Esophagus squamous epithelium (tissue), 4 donors: ENCODE measurements at regions not wholly inside any gene's neighbourhood (a gene's known extent, or its start where the extent isn't known, plus 50 kb on each side); places are given as distances from the start of the nearest gene placed in this dataset.

Source experiments
- POLR2A ChIP-seq, 4 donors: fragments of 450-650 bp; IDR thresholded peaks; one replicate each; pipeline ENCODE4 v1.6.1; 2017; ENCODE audit warnings: antibody characterized with exemption in 4 of 4, mild to moderate bottlenecking in 4 of 4, moderate library complexity in 3 of 4
- TF ChIP-seq, protein P1 (sequence below), 6 experiments: fragments of 450-650 bp in 4 of 6; fragments of 200-600 bp in 2 of 6; sonication (generic) in 2 of 6; IDR thresholded peaks; one replicate each; pipeline ENCODE4 v1.5.1; 2016 to 2019; ENCODE audit warnings: antibody characterized with exemption in 6 of 6, mild to moderate bottlenecking in 4 of 6, moderate library complexity in 4 of 6

DNA sequence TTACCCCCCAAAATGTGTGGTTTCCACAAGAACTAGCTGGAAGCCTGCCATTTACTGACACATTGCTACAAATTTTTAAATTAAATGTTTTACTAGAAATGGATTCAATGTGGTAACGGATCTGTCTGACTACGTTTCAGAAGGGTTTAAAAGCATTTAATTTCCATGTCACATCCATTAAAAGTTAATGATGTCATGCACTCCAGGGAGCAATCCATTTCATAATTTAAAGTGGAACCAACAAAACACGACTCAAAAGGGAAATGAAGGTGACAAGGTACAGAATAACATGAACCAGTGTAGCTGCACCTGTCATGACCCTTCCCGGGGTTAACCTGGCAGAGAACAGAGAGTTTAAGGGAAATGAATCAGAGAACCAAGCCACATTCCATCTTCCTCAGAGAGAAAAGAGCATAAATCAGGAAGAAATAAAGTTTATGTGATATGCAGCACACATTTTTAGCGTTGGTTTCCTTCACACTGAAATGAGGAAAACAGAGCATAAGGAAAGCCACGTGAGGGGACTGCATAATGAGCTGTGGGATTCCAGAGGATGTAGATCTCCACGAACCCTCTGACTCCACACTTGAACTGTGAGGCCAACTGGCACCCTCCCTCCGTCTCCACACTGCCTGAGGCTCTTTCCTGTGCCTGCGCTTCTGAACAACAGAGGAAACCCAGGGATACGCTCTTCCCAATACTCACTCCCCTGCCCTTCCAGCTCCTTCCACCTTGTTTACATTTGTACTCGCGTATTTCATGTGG lies 170.3 kb upstream of the AHI1 start:
- TF ChIP-seq, protein P1, sequence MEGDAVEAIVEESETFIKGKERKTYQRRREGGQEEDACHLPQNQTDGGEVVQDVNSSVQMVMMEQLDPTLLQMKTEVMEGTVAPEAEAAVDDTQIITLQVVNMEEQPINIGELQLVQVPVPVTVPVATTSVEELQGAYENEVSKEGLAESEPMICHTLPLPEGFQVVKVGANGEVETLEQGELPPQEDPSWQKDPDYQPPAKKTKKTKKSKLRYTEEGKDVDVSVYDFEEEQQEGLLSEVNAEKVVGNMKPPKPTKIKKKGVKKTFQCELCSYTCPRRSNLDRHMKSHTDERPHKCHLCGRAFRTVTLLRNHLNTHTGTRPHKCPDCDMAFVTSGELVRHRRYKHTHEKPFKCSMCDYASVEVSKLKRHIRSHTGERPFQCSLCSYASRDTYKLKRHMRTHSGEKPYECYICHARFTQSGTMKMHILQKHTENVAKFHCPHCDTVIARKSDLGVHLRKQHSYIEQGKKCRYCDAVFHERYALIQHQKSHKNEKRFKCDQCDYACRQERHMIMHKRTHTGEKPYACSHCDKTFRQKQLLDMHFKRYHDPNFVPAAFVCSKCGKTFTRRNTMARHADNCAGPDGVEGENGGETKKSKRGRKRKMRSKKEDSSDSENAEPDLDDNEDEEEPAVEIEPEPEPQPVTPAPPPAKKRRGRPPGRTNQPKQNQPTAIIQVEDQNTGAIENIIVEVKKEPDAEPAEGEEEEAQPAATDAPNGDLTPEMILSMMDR (IDR thresholded peaks at IDR 0.05): no peak
- TF ChIP-seq POLR2A (IDR thresholded peaks at IDR 0.05): no peak
